CD4-positive, alpha-beta T cell treated with Interleukin-15 for 4 hours (primary cell): ENCODE measurements at regions not wholly inside any gene's neighbourhood (a gene's known extent, or its start where the extent isn't known, plus 50 kb on each side); places are given as distances from the start of the nearest gene placed in this dataset.

Experiments
- DNase-seq: peaks from one replicate; pipeline ENCODE4 v3.0.0-alpha.2; 2020; ENCODE audit warnings: low spot score

DNA sequence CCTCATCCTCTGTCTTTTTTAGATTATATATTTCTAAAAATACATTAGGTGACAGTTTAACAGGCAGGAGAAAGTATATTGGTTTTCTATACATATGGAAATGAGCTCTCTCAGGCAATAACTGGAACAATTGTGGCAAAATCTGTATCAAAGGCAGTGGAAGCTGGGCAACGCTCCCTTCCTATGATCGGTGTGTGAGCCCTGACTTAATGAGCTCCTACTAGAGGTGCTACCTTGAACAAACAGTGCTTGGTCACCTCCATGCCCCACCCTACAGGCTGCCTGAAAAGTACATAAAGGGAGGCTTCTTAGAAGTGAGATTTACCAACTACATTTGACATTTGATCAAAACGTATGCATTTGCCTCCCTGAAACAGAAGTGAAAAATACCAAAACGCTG lies 185.3 kb downstream of the EFNB2 start:
- DNase-seq: no peak

DNA sequence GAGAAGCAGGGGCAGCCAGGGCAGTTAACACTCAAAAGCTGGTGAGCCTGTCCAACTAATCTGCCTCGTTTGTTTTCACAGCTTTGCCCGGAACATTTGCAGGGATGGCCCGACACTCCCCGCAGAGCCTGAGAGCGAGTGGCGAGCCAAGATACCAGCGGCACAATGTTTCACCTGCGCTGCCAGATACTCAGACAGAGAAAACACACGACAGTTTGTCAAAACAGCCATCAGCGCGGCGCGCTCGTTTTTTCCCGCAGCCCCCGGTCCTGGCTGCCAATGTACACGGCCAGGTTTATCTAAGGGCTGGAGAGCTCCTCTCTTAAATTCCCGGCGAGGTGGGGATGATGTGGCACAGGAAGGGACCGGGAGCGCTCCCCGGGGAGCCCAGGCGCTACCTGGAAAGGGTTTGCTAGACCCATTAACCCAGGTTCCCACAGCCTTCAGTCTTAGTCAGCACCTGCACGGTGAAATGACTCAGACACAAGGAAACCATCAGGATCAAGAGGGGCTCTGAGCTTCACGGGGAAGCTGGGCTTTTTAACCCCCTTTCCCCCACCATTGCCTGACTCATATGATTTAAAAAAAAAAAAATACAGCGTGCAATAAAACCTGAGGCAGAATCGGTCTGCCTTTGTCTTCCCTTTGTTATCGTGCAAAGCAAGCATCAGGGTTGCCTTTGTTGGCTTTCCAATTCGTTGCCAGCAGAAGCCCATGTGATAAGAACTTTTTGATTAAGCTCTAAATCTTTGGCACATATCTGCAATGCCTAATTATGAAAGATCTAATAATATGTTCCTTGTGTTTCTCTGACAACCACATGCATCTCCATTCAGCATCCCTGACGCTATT lies 186.2 kb downstream of the EFNB2 start:
- no peak for DNase-seq

DNA sequence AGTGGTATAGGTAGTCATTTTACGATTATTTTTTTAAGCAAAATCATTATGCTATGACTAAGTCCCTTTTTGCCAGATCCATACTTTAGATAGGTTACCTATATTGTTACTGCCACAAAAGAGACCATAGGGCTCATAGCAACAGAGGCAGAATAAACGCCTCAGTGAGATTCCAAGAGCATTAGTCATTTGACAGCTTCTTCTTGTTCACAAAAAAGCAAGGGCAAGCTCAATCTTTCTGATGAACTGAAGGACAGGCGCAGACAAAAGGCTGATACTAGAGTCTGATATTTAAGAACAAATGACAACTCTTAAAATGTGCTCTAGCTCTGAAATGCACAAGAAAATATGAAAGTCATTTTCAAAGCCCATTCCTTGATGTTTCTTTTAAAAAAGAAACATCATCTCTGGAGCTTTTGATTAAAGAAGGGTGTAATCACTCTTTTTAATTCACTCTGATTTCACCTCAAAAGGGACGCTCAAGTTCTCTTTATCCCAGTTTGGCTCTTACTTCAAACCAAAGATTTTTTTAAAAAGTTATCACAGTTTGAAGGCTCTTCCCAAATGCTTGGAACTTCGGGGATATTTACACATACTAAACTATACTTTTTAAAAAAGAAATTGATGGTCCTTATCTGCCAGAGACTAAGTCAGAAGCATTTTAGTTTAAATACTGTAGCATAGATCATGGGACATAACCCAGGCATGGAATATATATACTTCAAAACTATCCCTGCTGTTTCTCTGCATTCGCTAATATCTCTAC lies 187.2 kb downstream of the EFNB2 start:
- DNase-seq: no peak

DNA sequence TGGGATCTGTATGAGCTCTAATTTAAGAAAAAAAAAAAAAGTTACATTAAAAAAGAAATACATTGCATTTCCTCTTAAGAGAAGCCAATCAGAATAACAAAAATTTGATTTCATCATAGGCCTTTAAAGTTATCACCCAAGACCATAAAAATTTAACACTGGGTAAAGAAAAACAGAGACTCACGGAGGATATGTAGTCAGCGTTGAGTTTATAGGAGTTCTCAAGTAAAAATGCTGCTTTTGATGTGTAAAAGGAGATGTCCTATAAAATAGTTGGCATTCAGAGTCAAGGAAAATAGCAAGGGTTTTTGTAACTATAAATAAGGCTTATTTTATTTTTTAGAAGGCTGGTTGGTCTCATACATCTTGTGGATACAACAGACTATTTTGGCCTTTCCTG lies 191.1 kb downstream of the EFNB2 start:
- DNase-seq: no peak

DNA sequence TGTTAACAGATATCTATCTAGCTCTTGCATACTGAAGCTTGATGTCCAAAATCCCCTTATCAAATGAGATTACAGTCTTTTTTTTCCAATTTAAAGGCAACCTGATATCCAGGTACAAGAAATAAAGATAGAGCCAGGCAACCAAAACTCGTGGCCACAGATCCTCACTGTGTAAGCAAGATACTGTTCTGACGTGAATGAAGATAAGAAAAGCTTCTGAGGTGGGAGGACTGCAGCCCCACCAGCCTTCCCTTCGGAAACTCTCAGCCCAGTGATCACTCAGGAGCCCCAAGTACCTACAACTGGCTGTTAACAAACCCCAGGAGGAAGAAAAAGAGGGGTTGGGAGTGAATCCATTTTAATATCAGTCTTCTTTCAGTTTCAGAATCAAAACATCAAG lies 191.6 kb downstream of the EFNB2 start:
- no peak for DNase-seq

DNA sequence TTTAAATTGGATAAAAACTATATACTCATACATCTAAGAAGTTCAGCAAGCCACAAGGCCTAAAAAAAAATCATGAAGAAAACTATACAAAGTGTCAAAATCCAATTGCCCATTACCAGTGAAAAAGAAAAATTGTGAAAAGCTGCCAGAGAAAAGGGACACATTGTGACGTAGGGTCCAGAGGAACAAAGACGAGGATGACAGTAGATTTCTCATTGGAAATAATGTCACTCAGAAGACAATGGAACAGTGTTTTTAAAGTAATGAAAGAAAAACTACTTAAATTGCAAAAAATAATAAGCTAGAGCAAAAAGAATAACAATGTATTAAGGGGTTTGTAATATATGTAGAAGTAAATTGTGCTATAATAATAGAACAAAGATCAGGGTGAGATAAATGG lies 195.2 kb downstream of the EFNB2 start:
- DNase-seq: no peak

DNA sequence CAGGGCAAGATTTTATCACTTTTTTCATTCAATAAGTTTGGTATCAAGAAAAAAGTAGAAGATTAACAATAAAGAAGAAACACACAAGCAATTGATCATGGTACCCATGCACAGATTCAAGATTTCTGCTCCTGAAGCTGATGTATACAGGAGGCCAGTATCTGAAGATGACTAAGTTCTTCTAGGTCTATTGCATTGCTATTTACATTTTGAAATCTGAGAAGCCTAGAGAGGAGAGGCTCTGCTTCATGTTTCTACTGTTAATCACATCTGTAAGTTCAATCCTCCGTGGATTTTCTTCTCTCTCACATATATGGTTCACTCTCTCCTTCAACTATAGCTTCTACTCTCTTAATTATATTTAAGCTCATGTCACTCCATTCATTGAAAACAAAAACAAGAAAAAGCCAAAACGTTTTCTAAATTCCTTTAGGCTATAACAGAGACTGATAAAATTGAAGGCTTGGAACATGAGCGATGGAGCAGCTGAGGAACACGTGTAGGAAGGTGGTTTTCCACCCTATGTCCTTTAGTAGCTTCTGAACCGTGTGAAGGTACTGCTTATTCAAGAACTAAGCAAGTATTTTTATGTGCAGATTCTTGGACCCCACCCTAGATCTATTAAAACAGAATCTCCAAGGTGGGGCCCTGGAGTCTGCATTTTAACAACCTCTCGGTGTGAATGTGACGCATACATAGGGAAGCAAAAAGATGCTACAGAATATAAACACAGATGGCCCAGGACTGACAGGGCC lies 198.2 kb downstream of the EFNB2 start:
- no peak for DNase-seq

GRCh38 chr13:106336668-106337067 lies 198.8 kb downstream of the EFNB2 start:
- DNase-seq: no peak

DNA sequence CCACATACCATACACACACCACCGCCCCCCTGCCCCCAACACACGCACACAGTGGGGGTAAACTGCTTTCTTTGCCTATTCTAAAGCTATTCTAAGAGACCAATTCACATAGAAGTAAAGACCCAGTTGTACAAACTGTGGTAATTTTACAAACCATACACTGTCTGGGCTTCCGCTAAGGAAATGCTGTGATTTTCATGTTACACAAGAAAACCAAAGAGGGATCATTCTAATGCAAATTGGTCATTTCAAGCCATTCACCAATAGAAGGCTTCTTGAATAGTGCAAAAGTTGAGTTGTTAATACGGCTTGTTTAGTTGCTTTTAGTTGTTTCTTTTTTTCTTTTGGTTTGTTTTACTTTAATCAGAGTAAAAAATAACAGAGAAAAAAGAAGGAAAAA lies 202.8 kb downstream of the EFNB2 start:
- no peak for DNase-seq

DNA sequence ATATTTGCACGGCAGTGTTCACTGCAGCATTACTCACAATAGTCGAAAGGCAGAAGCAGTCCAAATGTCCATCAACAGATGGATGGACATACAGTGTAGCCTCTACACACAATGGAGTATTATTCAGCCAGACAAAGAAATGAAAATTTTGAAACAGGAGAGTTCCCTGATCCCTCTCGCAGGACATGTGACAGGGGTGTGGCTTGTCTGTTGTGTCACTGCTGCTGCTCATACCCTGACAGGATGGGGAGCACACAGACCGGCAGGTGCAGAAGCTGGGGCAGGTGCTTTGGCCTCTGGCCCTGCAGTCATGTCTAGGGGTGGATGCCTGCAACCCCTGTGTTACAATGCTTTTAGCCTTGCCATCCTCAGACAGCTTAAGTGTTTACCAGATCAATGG lies 204.3 kb downstream of the EFNB2 start:
- DNase-seq: no peak

DNA sequence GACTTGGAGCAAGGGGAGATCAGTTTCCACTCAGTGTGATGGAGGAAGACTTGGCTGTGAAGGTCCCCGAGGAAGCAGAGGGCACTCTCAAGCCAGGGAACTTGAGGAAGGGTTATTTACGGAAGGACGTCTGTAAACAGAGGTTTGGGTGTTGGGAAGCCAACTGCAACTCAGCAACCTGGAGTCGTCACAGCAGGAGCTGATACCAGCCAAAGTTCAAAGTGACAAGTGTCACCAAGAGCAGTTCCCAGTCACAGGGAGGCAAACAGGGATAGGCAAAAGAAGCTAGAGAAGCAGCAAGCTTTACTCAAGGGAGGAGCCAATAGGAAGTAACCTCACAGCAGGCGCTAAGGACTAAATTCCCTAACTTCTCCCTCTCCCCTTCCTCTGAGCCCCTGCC lies 205.5 kb downstream of the EFNB2 start:
- DNase-seq: no peak

GRCh38 chr13:106326751-106327150 lies 208.7 kb downstream of the EFNB2 start:
- no peak for DNase-seq

DNA sequence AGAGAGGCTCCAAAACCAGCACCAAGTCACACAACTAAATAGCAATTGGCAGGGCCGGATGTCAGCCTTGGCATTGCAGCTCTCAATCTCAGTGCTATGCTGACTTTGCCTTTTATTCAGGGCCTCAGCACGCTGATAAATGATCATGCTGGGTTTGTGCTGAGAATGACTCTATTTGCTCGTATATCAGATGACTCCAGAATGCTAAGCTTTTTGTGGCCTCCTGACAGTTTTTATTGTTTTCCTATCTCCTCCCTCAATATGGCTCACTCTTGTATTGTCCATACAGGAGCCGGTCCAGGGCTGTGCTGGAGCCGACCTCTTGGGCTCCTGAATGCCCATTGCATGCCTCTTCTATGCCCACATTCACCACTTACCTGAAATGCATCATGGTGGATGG lies 211.0 kb downstream of the EFNB2 start:
- DNase-seq: no peak

- no peak for DNase-seq
Measured at GRCh38 chr13:106322628-106323027, 212.8 kb downstream of the EFNB2 start.

GRCh38 chr13:106318941-106319411 lies 216.5 kb downstream of the EFNB2 start:
- no peak for DNase-seq

- no peak for DNase-seq
Measured at GRCh38 chr13:106314417-106314816, 221.0 kb downstream of the EFNB2 start.

GRCh38 chr13:106311004-106311403 lies 224.5 kb downstream of the EFNB2 start:
- DNase-seq: no peak

DNA sequence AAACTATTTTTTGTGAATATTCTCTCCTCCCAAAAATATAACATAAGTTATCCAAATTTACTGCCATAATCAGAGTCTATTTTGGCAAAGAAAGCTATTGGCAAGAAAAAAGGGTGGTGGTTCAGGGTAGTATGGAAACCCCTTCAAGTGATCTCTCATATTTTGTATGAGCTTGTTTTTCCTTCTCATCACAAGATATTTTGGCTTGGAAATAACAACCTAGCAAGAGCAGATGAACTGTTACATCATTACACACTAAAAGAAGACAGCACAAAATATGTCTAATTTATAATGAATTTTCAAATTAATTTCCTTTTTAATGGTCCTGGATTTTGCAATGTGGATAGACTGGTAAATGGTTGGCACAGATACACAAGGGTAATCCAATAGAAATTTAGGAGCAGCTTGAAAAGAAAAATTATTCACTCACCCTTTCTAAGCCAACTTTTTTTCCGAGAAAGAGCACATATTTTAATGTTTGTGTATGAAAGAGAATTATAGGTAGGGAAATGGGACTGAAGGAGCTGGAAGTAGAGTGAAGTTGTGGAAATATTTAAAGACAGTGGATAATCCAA lies 225.1 kb downstream of the EFNB2 start:
- DNase-seq: no peak

DNA sequence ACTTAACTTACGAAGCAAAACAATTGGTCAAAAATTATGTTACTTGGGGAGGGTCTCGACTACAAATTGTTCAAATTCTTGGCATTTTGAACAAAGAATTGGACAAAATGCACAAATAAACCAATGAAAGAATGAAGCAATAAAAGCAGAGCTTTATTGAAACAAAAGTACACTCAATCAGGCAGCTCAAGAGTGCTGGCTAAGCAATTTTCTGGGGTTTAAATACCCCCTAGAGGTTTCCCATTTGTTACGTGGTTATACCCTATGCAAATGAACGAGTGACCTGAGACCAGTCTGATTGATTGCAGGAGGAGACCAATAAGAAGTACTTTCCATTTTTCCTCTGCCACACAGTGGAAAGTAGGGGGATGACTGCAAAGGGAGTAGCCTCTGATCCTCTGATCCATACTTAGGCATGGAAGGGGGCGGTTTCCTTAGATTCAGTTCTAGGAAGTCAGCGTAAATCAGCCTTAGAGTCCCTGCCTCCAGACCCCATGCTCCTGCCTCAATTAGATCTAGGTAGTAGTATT lies 228.6 kb downstream of the EFNB2 start:
- DNase-seq: no peak

- no peak for DNase-seq
Measured at GRCh38 chr13:106302843-106303242, 232.6 kb downstream of the EFNB2 start.

GRCh38 chr13:106302011-106302410 lies 233.5 kb downstream of the EFNB2 start:
- no peak for DNase-seq

DNA sequence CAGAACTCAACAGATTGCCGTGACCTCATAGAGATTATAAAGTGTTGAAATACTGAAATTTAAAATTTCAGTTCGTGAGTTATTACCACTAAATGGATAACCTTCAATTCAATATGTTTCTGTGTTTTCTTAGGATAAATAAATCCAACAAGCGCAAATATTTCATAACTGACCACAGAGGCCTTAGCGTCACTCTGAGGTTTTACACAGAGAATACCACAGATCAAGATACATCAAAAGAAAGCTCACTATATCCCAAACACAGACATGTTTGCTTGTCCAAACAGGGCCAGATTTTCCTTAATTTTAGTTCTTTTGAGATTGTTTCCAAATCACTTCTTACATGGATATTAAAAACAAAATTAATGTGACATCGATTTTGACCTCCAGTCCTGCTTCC lies 235.8 kb downstream of the EFNB2 start:
- DNase-seq: no peak
